ENCODE measurements at regions not wholly inside any gene's neighbourhood (a gene's known extent, or its start where the extent isn't known, plus 50 kb on each side); places are given as distances from the start of the nearest gene placed in this dataset.

GRCh38 chr7:131013716-131014115 is 279.7 kb upstream of the KLF14 start:
- Histone ChIP-seq H3K4me1 (ENCODE audit: control insufficient read depth, insufficient read depth, low read length) (peaks cover 12% of the 10 kb centered on the region), H3K4me3 (ENCODE audit: low read depth, low read length) (no peak overlapping the region), H3K27ac (ENCODE audit: extremely low read depth, low read depth, low read length) (no peak overlapping the region), H3K9me3 (ENCODE audit: control insufficient read depth, insufficient read depth, low read depth, low read length) (no peaks in the 10 kb centered on the region), H3K36me3 (ENCODE audit: control insufficient read depth in 2 of 2, insufficient read depth in 1 of 2, low read length in 2 of 2) (no peaks in the 10 kb centered on the region)
- ChIA-PET POLR2A (no interaction called here), CTCF (interaction anchor here (1.2 to 2.8 kb wide), 3 partner anchors 27 to 117 kb away, joined by 3 to 11 read pairs (median 7); no protein-coding TSS in a partner anchor)
- TF ChIP-seq, protein P1, sequence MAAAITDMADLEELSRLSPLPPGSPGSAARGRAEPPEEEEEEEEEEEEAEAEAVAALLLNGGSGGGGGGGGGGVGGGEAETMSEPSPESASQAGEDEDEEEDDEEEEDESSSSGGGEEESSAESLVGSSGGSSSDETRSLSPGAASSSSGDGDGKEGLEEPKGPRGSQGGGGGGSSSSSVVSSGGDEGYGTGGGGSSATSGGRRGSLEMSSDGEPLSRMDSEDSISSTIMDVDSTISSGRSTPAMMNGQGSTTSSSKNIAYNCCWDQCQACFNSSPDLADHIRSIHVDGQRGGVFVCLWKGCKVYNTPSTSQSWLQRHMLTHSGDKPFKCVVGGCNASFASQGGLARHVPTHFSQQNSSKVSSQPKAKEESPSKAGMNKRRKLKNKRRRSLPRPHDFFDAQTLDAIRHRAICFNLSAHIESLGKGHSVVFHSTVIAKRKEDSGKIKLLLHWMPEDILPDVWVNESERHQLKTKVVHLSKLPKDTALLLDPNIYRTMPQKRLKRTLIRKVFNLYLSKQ (tag by site-specific recombination; IDR thresholded peaks at IDR 0.05; ENCODE audit: borderline replicate concordance) = no peak
- TF ChIP-seq ZBTB48 (tag by site-specific recombination; IDR thresholded peaks at IDR 0.05) (no peak), ZNF404 (tag by site-specific recombination; IDR thresholded peaks at IDR 0.05) (no peak), ZNF521 (tag by site-specific recombination; IDR thresholded peaks at IDR 0.05) (no peak), ZNF510 (tag by site-specific recombination; IDR thresholded peaks at IDR 0.05; ENCODE audit: insufficient replicate concordance) (no peak), ZNF394 (tag by site-specific recombination; IDR thresholded peaks at IDR 0.05; ENCODE audit: borderline replicate concordance) (no peak), HOXD13 (CRISPR knock-in tag; IDR thresholded peaks at IDR 0.05; ENCODE audit: borderline replicate concordance) (no peak), KLF7 (tag by site-specific recombination; IDR thresholded peaks at IDR 0.05; ENCODE audit: borderline replicate concordance) (no peak), KLF1 (tag by site-specific recombination; IDR thresholded peaks at IDR 0.05) (no peak), ZNF266 (tag by site-specific recombination; IDR thresholded peaks at IDR 0.05; ENCODE audit: low read depth) (no peak), YY2 (tag by site-specific recombination; IDR thresholded peaks at IDR 0.05) (no peak), ZNF560 (tag by site-specific recombination; IDR thresholded peaks at IDR 0.05; ENCODE audit: borderline replicate concordance) (no peak)
- TF ChIP-seq, protein P2, sequence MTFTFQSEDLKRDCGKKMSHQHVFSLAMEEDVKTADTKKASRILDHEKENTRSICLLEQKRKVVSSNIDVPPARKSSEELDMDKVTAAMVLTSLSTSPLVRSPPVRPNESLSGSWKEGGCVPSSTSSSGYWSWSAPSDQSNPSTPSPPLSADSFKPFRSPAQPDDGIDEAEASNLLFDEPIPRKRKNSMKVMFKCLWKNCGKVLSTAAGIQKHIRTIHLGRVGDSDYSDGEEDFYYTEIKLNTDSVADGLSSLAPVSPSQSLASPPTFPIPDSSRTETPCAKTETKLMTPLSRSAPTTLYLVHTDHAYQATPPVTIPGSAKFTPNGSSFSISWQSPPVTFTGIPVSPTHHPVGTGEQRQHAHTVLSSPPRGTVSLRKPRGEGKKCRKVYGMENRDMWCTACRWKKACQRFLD (tag by site-specific recombination; IDR thresholded peaks at IDR 0.05) = no peak

DNA sequence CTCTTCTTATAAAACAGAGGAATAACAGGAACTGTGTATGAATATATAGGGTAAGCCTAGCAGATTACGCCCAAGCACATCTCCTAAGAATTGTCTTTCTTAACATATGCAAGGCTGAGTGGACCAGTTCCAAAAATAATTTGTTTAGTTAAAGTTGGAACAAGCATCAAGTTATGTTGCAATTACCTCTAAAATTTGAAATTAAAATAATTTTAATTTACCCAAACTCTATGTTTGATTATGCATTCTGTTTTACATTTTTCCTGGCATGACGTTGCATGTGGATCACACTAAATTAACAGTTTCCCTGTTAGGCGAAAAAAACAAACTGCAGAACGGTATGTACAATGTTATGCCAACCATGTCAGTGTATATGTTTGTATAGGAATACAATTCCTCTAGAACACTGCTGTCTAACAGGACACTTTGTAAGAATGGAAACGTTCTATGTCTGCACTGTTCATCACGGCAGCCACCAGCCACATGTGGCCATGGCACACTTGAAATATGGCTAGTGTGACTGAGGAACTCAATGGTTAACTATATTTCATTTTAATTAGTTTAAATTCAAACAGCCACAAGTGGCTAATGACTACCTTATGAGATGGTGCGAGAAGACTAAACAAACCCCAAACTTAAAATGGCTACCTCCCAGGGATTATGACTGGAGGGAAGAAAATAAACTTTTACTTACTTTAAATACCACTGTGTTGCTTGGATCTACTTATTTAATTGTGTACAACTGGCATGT is 281.1 kb upstream of the KLF14 start:
- peaks cover 9% of the 10 kb centered on the region for H3K4me1 ChIP-seq (ENCODE audit: control insufficient read depth, insufficient read depth, low read length)
- H3K4me3 ChIP-seq (ENCODE audit: low read depth, low read length) = no peak overlapping the region
- H3K27ac ChIP-seq (ENCODE audit: extremely low read depth, low read depth, low read length) = no peak overlapping the region
- H3K36me3 ChIP-seq (ENCODE audit: control insufficient read depth in 2 of 2, insufficient read depth in 1 of 2, low read length in 2 of 2) = no peaks in the 10 kb centered on the region
- ChIA-PET POLR2A (no interaction called here), CTCF (interaction anchor here (1.2 kb wide), 2 partner anchors 25 to 32 kb away, joined by 3 to 7 read pairs; no protein-coding TSS in a partner anchor)
- TF ChIP-seq, protein P3, sequence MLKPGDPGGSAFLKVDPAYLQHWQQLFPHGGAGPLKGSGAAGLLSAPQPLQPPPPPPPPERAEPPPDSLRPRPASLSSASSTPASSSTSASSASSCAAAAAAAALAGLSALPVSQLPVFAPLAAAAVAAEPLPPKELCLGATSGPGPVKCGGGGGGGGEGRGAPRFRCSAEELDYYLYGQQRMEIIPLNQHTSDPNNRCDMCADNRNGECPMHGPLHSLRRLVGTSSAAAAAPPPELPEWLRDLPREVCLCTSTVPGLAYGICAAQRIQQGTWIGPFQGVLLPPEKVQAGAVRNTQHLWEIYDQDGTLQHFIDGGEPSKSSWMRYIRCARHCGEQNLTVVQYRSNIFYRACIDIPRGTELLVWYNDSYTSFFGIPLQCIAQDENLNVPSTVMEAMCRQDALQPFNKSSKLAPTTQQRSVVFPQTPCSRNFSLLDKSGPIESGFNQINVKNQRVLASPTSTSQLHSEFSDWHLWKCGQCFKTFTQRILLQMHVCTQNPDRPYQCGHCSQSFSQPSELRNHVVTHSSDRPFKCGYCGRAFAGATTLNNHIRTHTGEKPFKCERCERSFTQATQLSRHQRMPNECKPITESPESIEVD (tag by site-specific recombination; IDR thresholded peaks at IDR 0.05) = peak; percentile 38
- TF ChIP-seq ZNF112 (tag by site-specific recombination; IDR thresholded peaks at IDR 0.05) = no peak
- peak; percentile 22; the same call in 1 of the 2 replicates for TF ChIP-seq GLIS1 (tag by site-specific recombination; IDR thresholded peaks at IDR 0.05)
- TF ChIP-seq SP7 (tag by site-specific recombination; IDR thresholded peaks at IDR 0.05) = peak; percentile 95
- TF ChIP-seq ZNF157 (tag by site-specific recombination; IDR thresholded peaks at IDR 0.05) = 0 out of 2 replicates have a peak, but pooled peaks have one; percentile 48
- TF ChIP-seq ZNF621 (tag by site-specific recombination; IDR thresholded peaks at IDR 0.05) = no peak
- H3K9me3 ChIP-seq (ENCODE audit: control insufficient read depth, insufficient read depth, low read depth, low read length) = no peaks in the 10 kb centered on the region

Measured in HEK293 (cell line).